GM19395 (cell line): ENCODE measurements at regions not wholly inside any gene's neighbourhood (a gene's known extent, or its start where the extent isn't known, plus 50 kb on each side); places are given as distances from the start of the nearest gene placed in this dataset.
"Not testable (repeated sequence)": the region's sequence is repeated elsewhere in the genome, so short reads cannot be mapped to it uniquely, and the experiment has no call there.

Source experiments
- ATAC-seq: cut with Tn5 transposase; IDR thresholded peaks from one replicate; pipeline ENCODE4 v1.9.1; 2021; ENCODE audit warnings: mild to moderate bottlenecking, moderate library complexity; ENCODE audit not compliant: unreplicated experiment

- ATAC-seq = no peak
These were observed 456.3 kb upstream of the MYT1L start for GRCh38 chr2:2787301-2787907.

- ATAC-seq = no peak
These were observed 450.9 kb upstream of the MYT1L start for GRCh38 chr2:2782007-2782406.

- ATAC-seq = no peak
These were observed 448.7 kb upstream of the MYT1L start for GRCh38 chr2:2779727-2780126.

GRCh38 chr2:2777876-2778275 lies 446.8 kb upstream of the MYT1L start:
- no peak for ATAC-seq

GRCh38 chr2:2777213-2777612 lies 446.1 kb upstream of the MYT1L start:
- ATAC-seq = no peak

GRCh38 chr2:2775018-2775417 lies 443.9 kb upstream of the MYT1L start:
- no peak for ATAC-seq

- no peak for ATAC-seq
These were observed 442.6 kb upstream of the MYT1L start for GRCh38 chr2:2773692-2774091.

- not testable (repeated sequence) for ATAC-seq
These were observed 442.0 kb upstream of the MYT1L start for GRCh38 chr2:2773080-2773479.

- no peak for ATAC-seq
These were observed 440.8 kb upstream of the MYT1L start for GRCh38 chr2:2771721-2772411.

GRCh38 chr2:2769481-2770431 lies 438.7 kb upstream of the MYT1L start:
- no peak for ATAC-seq

GRCh38 chr2:2768476-2768875 lies 437.4 kb upstream of the MYT1L start:
- ATAC-seq = no peak

- ATAC-seq = no peak
These were observed 436.8 kb upstream of the MYT1L start for GRCh38 chr2:2767837-2768236.

- no peak for ATAC-seq
These were observed 434.9 kb upstream of the MYT1L start for GRCh38 chr2:2765839-2766495.

- ATAC-seq = no peak
These were observed 434.2 kb upstream of the MYT1L start for GRCh38 chr2:2765176-2765800.

- ATAC-seq = no peak
These were observed 433.7 kb upstream of the MYT1L start for GRCh38 chr2:2764739-2765138.

- no peak for ATAC-seq
These were observed 432.9 kb upstream of the MYT1L start for GRCh38 chr2:2764001-2764355.

- ATAC-seq = no peak
These were observed 432.4 kb upstream of the MYT1L start for GRCh38 chr2:2763351-2764000.

- ATAC-seq = no peak
These were observed 431.8 kb upstream of the MYT1L start for GRCh38 chr2:2762913-2763312.

GRCh38 chr2:2762166-2762908 lies 431.3 kb upstream of the MYT1L start:
- no peak for ATAC-seq
